Ascending aorta (tissue), 2 donors: ENCODE measurements at regions not wholly inside any gene's neighbourhood (a gene's known extent, or its start where the extent isn't known, plus 50 kb on each side); places are given as distances from the start of the nearest gene placed in this dataset.

Experiments used
- DNase-seq, 2 donors: peaks; one replicate each; pipeline ENCODE4 v3.0.0-alpha.2; 2019; ENCODE audit warnings: low spot score in 2 of 2
- H3K27ac ChIP-seq, 2 donors: fragments of 200-600 bp; sonication (generic); one replicate each; pipeline ENCODE4 v1.5.1; 2016 to 2017; ENCODE audit warnings: mild to moderate bottlenecking in 1 of 2
- H3K27me3 ChIP-seq: fragments of 200-600 bp; sonication (generic); one replicate; pipeline ENCODE4 v1.5.1; 2017
- H3K36me3 ChIP-seq, 2 donors: fragments of 200-600 bp; sonication (generic); one replicate each; pipeline ENCODE4 v1.5.1; 2016
- H3K4me1 ChIP-seq, 2 donors: fragments of 200-600 bp; sonication (generic); one replicate each; pipeline ENCODE4 v1.5.1; 2016 to 2017; ENCODE audit warnings: mild to moderate bottlenecking in 1 of 2
- H3K4me3 ChIP-seq, 2 donors: fragments of 200-600 bp; sonication (generic); one replicate each; pipeline ENCODE4 v1.5.1; 2016 to 2017; ENCODE audit warnings: mild to moderate bottlenecking in 1 of 2
- H3K9me3 ChIP-seq, 2 donors: fragments of 200-600 bp; sonication (generic); one replicate each; pipeline ENCODE4 v1.5.1; 2016
- intact Hi-C: fragments of 100-400 bp; cut with DNase I; formaldehyde crosslinking; loops from one replicate; pipeline ENCODE4 v1.15.1; 2023
- TF ChIP-seq, protein P1 (sequence below), 3 experiments: fragments of 200-600 bp in 2 of 3; fragments of 450-650 bp in 1 of 3; sonication (generic) in 2 of 3; IDR thresholded peaks; one replicate each; pipeline ENCODE4 v1.5.1; 2016 to 2019; ENCODE audit warnings: antibody characterized with exemption in 3 of 3, mild to moderate bottlenecking in 1 of 3, moderate library complexity in 1 of 3

DNA sequence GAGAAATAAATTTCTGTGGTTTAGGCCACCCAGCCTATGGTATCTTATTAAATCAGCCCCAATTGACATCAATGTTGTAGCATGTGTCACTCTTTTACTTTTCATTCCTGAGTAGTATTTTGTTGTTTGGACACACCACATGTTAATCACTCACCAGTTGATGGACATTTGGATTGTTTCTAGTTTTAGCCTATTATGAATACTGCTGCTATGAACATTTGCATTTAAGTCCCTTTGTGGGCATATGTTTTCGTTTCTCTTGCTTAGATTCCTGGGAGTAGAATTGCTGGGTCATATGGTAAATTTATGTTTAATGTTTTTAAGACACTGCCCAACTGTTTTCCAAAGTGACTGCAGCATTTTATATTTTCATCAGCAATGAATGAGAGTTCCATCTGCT, 50.2 kb upstream of the NUF2 start:
- no peaks in the 10 kb centered on the region for H3K27me3 ChIP-seq
- no peak overlapping the region for H3K4me3 ChIP-seq
- no peaks in the 10 kb centered on the region for H3K9me3 ChIP-seq
- H3K4me1 ChIP-seq: peaks cover 0 to 11% of the 10 kb centered on the region in 2 donors
- H3K27ac ChIP-seq: no peak overlapping the region
- TF ChIP-seq, protein P1, sequence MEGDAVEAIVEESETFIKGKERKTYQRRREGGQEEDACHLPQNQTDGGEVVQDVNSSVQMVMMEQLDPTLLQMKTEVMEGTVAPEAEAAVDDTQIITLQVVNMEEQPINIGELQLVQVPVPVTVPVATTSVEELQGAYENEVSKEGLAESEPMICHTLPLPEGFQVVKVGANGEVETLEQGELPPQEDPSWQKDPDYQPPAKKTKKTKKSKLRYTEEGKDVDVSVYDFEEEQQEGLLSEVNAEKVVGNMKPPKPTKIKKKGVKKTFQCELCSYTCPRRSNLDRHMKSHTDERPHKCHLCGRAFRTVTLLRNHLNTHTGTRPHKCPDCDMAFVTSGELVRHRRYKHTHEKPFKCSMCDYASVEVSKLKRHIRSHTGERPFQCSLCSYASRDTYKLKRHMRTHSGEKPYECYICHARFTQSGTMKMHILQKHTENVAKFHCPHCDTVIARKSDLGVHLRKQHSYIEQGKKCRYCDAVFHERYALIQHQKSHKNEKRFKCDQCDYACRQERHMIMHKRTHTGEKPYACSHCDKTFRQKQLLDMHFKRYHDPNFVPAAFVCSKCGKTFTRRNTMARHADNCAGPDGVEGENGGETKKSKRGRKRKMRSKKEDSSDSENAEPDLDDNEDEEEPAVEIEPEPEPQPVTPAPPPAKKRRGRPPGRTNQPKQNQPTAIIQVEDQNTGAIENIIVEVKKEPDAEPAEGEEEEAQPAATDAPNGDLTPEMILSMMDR (IDR thresholded peaks at IDR 0.05): no peak
- H3K36me3 ChIP-seq: no peaks in the 10 kb centered on the region
- no peak for DNase-seq
- intact Hi-C loops: no loop called here
